ENCODE measurements at regions not wholly inside any gene's neighbourhood (a gene's known extent, or its start where the extent isn't known, plus 50 kb on each side); places are given as distances from the start of the nearest gene placed in this dataset.

DNA sequence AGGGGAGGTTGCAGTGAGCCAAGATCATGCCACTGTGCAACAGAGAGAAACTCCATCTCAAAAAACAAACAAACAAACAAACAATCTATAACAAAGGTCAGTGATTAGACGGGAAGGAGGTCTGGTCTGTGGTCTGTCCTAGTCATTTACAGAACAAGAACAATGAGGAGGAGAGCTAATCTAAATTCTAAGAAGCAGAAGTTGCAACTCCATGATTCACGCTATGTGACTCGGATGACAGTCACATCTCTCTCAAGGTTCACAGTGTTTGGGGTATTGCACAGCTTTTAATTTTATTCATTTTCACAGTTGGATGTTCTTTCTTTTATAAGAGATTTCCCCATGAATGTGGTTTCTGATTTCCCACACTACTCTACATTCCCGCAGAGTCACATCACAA is 218.7 kb upstream of the PIEZO2 start:
- Histone ChIP-seq H3K9ac (ENCODE audit: low read length) (no peak overlapping the region), H3K4me2 (ENCODE audit: low read depth, low read length, poor library complexity, severe bottlenecking) (no peak overlapping the region), H3F3A (ENCODE audit: insufficient read depth) (no peaks in the 10 kb centered on the region), H4K20me1 (ENCODE audit: low read depth, low read length) (no peaks in the 10 kb centered on the region), H2AFZ (ENCODE audit: low read depth, low read length, severe bottlenecking) (no peak overlapping the region), H3K27ac (ENCODE audit: low read depth, low read length) (no peak overlapping the region), H3K9me2 (replicated peaks; ENCODE audit: insufficient read depth, low read length) (no peaks in the 10 kb centered on the region), H3K4me3 (ENCODE audit: insufficient read depth, low read length, poor library complexity, severe bottlenecking) (no peak overlapping the region), H3K79me2 (ENCODE audit: insufficient read depth, low read length) (no peaks in the 10 kb centered on the region), H3K36me3 (ENCODE audit: low read length) (no peaks in the 10 kb centered on the region), H3K9me3 (ENCODE audit: insufficient read depth, low read length) (no peaks in the 10 kb centered on the region), H3K27me3 (ENCODE audit: low read length) (no peaks in the 10 kb centered on the region)
- no peak for TF ChIP-seq EZH2phosphoT487 (conservative IDR thresholded peaks at IDR 0.05; ENCODE audit: low read length)
- TF ChIP-seq, protein P1, sequence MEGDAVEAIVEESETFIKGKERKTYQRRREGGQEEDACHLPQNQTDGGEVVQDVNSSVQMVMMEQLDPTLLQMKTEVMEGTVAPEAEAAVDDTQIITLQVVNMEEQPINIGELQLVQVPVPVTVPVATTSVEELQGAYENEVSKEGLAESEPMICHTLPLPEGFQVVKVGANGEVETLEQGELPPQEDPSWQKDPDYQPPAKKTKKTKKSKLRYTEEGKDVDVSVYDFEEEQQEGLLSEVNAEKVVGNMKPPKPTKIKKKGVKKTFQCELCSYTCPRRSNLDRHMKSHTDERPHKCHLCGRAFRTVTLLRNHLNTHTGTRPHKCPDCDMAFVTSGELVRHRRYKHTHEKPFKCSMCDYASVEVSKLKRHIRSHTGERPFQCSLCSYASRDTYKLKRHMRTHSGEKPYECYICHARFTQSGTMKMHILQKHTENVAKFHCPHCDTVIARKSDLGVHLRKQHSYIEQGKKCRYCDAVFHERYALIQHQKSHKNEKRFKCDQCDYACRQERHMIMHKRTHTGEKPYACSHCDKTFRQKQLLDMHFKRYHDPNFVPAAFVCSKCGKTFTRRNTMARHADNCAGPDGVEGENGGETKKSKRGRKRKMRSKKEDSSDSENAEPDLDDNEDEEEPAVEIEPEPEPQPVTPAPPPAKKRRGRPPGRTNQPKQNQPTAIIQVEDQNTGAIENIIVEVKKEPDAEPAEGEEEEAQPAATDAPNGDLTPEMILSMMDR (IDR thresholded peaks at IDR 0.05; ENCODE audit: insufficient read depth, low read length, poor library complexity, severe bottlenecking): no peak

DNA sequence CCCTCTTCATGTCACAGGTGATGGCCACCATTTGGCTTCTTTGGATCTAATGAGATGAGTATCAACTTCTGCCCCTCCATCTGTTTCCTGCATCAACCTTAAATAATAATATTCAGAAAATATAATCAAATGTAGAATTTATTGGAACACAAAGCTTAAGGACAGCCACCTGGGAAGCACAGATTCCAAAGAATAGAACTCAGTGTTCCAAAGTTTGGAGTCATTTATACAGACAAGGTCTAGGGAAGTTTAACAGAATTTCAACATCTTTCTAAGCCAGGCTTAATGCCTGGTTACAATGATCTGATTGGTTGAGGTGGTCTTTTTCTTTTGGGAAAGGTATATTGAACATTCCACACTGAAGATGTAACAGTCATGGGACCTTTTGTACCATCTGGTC is 218.0 kb upstream of the PIEZO2 start:
- H3K9ac ChIP-seq (ENCODE audit: low read length): no peak overlapping the region
- no peaks in the 10 kb centered on the region for H3K9me2 ChIP-seq (replicated peaks; ENCODE audit: insufficient read depth, low read length)
- H3K4me3 ChIP-seq (ENCODE audit: insufficient read depth, low read length, poor library complexity, severe bottlenecking): no peak overlapping the region
- no peak overlapping the region for H3K4me2 ChIP-seq (ENCODE audit: low read depth, low read length, poor library complexity, severe bottlenecking)
- H3K79me2 ChIP-seq (ENCODE audit: insufficient read depth, low read length): no peaks in the 10 kb centered on the region
- no peaks in the 10 kb centered on the region for H4K20me1 ChIP-seq (ENCODE audit: low read depth, low read length)
- H3K9me3 ChIP-seq (ENCODE audit: insufficient read depth, low read length): no peaks in the 10 kb centered on the region
- TF ChIP-seq, protein P1 (IDR thresholded peaks at IDR 0.05; ENCODE audit: insufficient read depth, low read length, poor library complexity, severe bottlenecking): no peak
- TF ChIP-seq EZH2phosphoT487 (conservative IDR thresholded peaks at IDR 0.05; ENCODE audit: low read length): no peak
- no peaks in the 10 kb centered on the region for H3F3A ChIP-seq (ENCODE audit: insufficient read depth)
- H3K27ac ChIP-seq (ENCODE audit: low read depth, low read length): no peak overlapping the region
- no peaks in the 10 kb centered on the region for H3K27me3 ChIP-seq (ENCODE audit: low read length)
- H3K36me3 ChIP-seq (ENCODE audit: low read length): no peaks in the 10 kb centered on the region
- H2AFZ ChIP-seq (ENCODE audit: low read depth, low read length, severe bottlenecking): no peak overlapping the region

DNA sequence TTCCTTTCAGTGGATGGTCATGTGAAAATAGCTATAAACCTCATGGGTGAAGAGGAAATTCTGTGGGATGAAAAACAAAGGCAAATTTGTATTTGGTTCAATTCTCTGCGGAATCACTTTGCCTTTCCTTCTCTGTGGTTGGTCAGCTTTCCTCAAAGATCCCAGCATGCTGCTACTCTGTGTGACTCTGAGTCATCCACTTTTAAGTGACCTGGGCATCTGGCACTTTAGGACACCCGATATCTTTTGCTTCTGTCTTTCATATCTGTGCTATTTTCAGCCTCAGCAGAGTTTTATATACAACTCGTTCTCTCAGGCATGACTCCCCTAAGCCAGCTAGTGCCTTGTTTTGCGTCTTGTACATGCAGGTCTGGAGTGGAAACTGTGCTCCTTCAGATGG is 217.0 kb upstream of the PIEZO2 start:
- no peaks in the 10 kb centered on the region for H3K36me3 ChIP-seq (ENCODE audit: low read length)
- H3K4me3 ChIP-seq (ENCODE audit: insufficient read depth, low read length, poor library complexity, severe bottlenecking): no peak overlapping the region
- H3K79me2 ChIP-seq (ENCODE audit: insufficient read depth, low read length): no peaks in the 10 kb centered on the region
- TF ChIP-seq, protein P1 (IDR thresholded peaks at IDR 0.05; ENCODE audit: insufficient read depth, low read length, poor library complexity, severe bottlenecking): no peak
- TF ChIP-seq EZH2phosphoT487 (conservative IDR thresholded peaks at IDR 0.05; ENCODE audit: low read length): no peak
- no peaks in the 10 kb centered on the region for H3F3A ChIP-seq (ENCODE audit: insufficient read depth)
- no peak overlapping the region for H2AFZ ChIP-seq (ENCODE audit: low read depth, low read length, severe bottlenecking)
- H3K9me2 ChIP-seq (replicated peaks; ENCODE audit: insufficient read depth, low read length): no peaks in the 10 kb centered on the region
- no peak overlapping the region for H3K9ac ChIP-seq (ENCODE audit: low read length)
- no peaks in the 10 kb centered on the region for H3K9me3 ChIP-seq (ENCODE audit: insufficient read depth, low read length)
- no peaks in the 10 kb centered on the region for H4K20me1 ChIP-seq (ENCODE audit: low read depth, low read length)
- no peak overlapping the region for H3K27ac ChIP-seq (ENCODE audit: low read depth, low read length)
- no peak overlapping the region for H3K4me2 ChIP-seq (ENCODE audit: low read depth, low read length, poor library complexity, severe bottlenecking)
- H3K27me3 ChIP-seq (ENCODE audit: low read length): no peaks in the 10 kb centered on the region

Measured in SU-DHL-6 (cell line).